ENCODE measurements at regions not wholly inside any gene's neighbourhood (a gene's known extent, or its start where the extent isn't known, plus 50 kb on each side); places are given as distances from the start of the nearest gene placed in this dataset.
"Not testable (repeated sequence)": the region's sequence is repeated elsewhere in the genome, so short reads cannot be mapped to it uniquely, and the experiment has no call there.

- no peak for DNase-seq
These were observed 771.4 kb downstream of the DIAPH3 start for GRCh38 chr13:59392328-59392727.

- no peak for DNase-seq
These were observed 769.2 kb downstream of the DIAPH3 start for GRCh38 chr13:59394496-59394895.

- DNase-seq = no peak
These were observed 765.6 kb downstream of the DIAPH3 start for GRCh38 chr13:59398127-59398526.

GRCh38 chr13:59398661-59399060 is 765.1 kb downstream of the DIAPH3 start:
- no peak for DNase-seq

DNA sequence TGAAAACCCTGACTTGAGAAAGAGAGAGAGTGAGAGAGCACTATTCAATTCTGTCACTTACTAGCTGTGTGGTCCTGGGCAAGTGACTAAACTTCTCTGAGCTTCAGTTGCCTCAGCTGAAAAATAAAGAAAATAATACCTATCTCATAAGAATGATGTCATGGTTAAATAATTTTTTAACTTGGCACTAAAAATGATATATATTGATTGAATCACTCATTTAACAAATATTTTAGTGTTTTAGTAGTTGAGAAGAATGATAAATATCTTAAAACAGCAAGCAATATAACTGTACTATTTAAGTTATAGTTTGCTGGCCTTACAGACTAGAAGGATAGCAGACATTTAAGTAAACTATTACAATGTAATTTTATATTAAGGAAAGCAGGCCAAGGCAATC is 764.2 kb downstream of the DIAPH3 start:
- DNase-seq = no peak

DNA sequence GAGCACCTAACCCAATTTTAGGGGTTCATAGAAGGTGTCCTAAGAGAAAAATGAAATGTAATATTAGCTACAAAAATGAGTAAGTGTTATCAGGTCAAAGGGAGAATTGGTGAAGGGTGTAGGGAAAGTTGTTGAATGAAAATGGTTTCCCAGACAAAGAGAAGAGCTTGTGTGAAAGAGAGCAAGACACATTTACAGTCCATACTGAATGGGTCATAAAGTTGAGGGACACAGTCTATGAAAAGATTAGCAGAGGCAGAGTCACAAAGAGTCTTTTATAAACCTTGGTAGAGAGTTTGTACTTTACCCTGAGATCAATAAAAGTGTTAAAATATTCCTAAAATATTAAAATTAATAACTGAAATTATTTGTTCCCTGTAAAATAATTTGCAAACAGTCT is 759.4 kb downstream of the DIAPH3 start:
- DNase-seq = no peak

DNA sequence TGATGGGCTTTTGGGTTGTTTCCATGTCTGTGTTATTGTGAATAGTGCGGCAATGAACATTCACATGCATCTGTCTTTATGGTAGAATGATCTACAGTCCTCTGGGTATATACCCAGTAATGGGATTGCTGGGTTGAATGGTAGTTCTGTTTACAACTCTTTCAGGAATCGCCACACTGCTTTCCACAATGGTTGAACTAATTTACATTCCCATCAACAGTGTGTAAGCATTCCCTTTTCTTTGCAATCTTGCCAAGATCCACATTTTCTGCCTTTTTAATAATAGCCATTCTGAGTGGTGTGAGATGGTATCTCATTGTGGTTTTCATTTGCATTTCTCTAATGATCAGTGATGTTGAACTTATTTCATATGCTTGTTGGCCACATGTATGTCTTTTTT is 756.5 kb downstream of the DIAPH3 start:
- DNase-seq = not testable (repeated sequence)

- DNase-seq = no peak
These were observed 755.0 kb downstream of the DIAPH3 start for GRCh38 chr13:59408738-59409137.

DNA sequence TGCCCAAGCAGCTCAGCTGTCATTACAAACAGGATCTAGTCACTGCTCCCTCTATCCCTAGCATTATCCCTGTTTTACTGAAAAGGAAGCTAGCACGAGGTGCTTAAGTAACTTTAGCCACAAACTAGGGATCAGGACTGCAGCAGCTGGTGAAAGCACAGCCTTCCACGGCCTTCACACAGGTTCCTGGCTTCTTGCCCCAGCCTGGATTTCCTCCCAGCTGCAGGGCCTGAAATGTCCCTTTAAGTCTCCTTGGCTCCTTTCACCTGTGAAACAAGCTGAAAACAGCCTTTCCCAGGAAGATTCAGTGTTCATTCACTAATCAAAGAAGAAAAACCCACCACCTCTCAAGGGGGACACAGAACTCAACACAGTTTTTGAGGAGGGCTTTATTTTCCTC is 754.5 kb downstream of the DIAPH3 start:
- no peak for DNase-seq

DNA sequence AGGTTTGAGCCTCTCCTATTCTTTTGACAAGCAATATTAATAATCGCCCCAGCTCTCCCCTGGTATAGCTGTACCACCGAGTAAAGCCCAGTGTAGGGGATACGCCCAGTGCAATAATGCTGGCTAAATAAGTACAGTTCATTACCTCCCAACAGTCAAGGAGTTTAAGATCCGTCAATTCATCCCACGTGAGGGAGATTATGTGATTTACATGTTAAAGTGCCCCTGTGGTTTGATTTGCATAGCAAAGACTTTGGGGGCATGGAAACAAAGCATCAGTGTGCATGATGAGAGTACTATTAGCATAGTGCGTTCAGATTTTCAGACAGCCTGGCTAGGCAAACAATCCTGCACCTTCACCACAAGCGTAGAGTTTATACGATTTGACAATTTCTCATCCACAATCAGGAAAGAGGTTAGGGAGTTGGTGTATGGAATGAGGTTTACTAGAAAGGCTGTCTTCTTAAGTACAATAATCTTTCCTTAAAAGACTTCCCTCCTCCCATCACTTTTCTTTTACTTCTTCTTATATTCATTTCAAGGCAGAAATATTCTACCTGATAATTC is 754.0 kb downstream of the DIAPH3 start:
- no peak for DNase-seq

DNA sequence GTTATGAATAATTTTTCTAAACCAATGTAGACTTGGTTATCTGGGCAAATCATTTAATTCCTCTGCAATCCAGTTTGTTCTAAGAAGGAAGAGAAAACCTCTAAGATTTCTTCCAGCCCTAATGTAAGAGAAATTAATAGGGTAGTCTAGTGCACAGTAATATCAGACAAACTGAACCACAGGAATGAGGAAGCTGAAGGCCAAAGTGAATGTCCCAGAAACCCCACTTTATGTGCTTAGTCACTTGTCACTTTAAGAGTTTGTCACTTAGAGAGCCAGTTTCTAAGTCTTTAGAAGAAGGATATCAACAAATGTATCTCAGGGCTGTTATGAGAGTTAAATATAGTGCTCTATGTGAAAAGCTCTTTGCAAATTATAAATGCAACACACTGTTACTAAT is 750.6 kb downstream of the DIAPH3 start:
- no peak for DNase-seq

DNA sequence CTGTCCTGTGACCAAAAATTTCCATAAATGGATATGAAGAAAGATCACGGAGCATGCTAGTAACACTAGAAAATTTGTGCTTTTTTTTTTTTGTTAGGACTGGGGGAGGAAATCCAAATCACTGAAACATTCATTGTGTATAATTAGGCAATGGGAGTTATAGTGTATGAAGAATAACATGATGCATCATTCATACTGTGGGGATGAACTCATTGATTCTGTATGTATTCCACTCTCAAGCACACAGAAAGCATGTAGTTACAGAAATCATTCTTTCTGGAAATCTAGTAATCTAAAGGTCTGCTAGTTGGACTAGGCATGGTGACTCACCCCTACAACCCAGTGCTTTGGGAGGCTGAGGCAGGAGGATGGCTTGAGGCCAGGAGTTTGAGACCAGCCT is 749.7 kb downstream of the DIAPH3 start:
- DNase-seq = no peak

DNA sequence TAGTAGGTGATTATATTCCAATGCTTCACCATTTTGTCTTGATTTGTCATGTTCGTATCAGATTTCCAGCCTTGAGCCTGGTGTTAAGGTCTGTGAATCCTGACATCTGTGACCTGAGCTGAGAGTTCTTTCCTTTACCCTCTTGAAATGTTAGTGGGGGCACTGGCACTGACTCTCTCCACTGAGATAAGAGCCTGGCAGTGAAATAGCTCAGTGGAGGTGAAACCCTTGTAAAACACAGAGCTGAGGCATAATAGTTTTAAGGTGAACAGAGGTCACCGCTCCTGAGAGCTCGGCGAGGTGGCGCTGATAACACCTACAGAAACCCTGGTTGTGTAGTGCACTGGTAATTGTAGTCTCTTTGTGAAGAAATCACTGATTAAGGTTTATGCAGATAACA is 748.2 kb downstream of the DIAPH3 start:
- no peak for DNase-seq

GRCh38 chr13:59416561-59416960 is 747.2 kb downstream of the DIAPH3 start:
- DNase-seq = no peak

GRCh38 chr13:59422646-59423045 is 741.1 kb downstream of the DIAPH3 start:
- DNase-seq = no peak

DNA sequence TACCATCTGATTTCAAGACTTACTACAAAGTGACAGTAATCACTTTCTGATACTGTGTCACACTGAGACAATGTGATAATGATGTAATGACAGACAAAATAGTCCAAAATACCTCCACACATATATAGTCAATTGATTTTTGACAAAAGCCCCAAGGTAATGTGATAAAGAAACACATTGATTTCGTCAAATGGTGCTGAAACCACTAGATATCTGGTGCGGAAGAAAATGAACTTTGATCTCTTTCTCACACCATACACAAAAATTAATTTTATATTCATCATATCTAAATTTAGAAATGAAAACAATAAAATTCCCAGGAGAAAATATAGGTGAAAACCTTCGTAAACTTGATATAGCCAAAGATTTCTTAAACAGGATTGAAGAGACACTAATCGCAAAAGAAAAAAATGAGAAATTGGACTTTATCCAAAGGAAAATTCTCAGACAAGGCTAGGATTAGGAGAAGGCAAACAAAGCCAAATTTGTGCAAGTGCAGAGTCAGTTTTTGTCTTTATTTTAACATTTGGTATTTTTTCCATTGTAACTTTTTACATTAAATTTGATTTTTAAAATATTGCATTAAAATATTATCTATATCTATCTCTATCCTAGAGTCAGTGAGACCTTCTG is 739.9 kb downstream of the DIAPH3 start:
- no peak for DNase-seq

DNA sequence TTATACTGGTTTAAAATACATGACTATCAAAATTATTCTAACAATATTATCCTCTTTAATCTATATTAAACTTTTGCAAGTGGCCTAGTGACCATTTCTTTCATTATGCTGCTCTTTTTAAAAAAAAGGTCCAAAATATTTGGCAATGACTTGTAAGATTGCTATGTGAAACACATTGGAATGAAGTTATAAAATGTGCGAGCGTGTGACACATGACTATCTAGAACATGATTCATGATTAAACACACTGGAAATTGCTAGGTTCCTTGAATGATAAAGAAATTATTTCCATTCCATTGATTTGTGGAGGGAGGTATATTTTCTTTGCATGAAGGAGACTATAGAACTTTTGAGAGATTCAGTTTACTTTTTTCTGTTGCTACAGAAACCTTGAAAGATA is 739.1 kb downstream of the DIAPH3 start:
- no peak for DNase-seq

- no peak for DNase-seq
These were observed 738.5 kb downstream of the DIAPH3 start for GRCh38 chr13:59425211-59425741.

- DNase-seq = no peak
These were observed 728.7 kb downstream of the DIAPH3 start for GRCh38 chr13:59435024-59435423.

DNA sequence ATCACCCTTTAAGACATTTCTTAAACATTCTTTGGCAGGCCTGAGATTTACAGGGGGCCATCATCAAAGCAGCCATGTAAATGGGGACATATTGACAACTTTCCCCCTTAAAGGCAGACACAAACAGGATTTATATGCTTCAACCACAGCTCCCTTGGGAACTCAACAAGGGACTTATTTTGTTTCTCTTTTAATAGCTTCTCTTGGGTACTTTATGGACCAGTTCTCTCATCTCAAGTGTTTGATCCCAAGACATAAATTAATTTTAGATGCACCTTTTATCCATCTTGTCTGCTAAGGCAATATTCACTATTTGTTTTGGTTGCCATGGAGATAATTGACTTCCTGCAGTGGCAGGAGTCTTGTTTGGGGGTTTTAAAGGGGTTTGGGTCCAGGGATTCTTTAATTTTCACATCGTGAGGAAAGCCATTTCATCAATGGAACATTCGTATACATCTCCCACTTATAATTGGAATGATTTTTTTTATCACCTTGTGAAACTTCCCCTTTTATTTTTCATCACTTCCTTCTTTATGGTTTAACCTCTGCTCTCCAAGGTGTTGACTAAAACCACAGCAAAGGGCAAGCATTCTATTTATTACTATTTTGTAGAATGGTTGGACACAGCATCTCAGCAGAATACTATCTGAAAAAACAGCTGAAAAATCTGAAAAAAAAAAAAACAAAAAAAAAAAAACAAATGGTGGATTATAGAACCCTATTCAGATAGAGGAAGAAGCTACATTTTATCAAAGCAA is 726.0 kb downstream of the DIAPH3 start:
- no peak for DNase-seq

DNA sequence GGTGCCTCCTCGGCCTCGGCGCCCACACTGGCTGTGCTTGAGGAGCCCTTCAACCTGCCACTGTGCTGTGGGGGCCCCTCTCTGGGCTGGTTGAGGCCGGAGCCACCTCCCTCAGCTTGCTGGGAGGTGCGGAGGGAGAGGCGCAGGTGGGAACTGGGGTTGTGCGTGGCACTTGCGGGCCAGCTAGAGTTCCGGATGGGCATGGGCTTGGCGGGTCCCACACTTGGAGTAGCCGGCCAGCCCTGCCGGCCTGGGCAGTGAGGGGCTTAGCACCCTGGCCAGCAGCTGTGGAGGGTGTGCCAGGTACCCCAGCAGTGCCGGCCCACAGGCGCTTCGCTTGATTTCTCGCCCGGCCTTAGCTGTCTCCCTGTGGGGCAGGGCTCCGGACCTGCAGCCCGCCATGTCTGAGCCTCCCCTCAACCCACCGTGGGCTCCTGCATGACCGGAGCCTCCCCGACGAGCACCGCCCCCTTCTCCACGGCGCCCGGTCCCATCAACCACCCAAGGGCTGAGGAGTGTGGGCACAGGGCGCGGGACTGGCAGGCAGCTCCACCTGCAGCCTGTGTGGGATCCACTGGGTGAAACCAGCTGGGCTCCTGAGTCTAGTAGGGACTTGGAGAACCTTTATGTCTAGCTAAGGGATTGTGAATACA is 723.8 kb downstream of the DIAPH3 start:
- DNase-seq = no peak

GRCh38 chr13:59441068-59441467 is 722.7 kb downstream of the DIAPH3 start:
- DNase-seq = not testable (repeated sequence)

GRCh38 chr13:59441596-59442280 is 722.0 kb downstream of the DIAPH3 start:
- no peak for DNase-seq
